ENCODE measurements at regions not wholly inside any gene's neighbourhood (a gene's known extent, or its start where the extent isn't known, plus 50 kb on each side); places are given as distances from the start of the nearest gene placed in this dataset.

DNA sequence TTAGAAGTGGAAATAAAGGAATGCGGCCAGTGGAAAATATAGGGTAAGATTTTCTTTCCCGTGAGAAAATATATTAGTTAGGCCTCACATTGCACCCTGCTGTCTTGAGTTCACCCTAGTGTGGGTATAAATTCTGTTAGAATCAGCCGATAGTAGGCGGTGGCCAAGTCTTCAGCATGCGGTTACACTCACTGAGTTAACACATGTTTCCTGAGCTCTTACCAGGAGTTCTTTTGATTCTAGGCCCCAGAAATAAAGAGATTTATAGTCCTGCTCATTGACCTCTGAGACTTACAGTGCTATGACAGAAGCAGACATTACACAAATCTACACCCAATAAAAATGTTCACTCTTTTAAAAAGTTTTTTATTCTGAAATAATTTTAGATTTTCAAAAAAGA is 279.3 kb upstream of the LRRC7 start:
- no peak for TF ChIP-seq CTBP1 (IDR thresholded peaks at IDR 0.05; ENCODE audit: borderline replicate concordance)
- no peak for TF ChIP-seq SP1 (IDR thresholded peaks at IDR 0.05)
- no peak for TF ChIP-seq BHLHE40 (IDR thresholded peaks at IDR 0.05; ENCODE audit: borderline replicate concordance)
- TF ChIP-seq FOXA1 (IDR thresholded peaks at IDR 0.05): no peak
- no peak for TF ChIP-seq NFRKB (IDR thresholded peaks at IDR 0.05)
- no peak for TF ChIP-seq SUZ12 (IDR thresholded peaks at IDR 0.05)
- TF ChIP-seq TARDBP (IDR thresholded peaks at IDR 0.05): no peak
- no peak for TF ChIP-seq ZNF384 (IDR thresholded peaks at IDR 0.05)
- no peak for TF ChIP-seq LEF1 (IDR thresholded peaks at IDR 0.05; ENCODE audit: borderline replicate concordance)
- no peak for TF ChIP-seq FOXM1 (IDR thresholded peaks at IDR 0.05; ENCODE audit: borderline replicate concordance)
- POLR2A ChIA-PET: no interaction called here
- CTCF ChIA-PET: no interaction called here
- DNase-seq (ENCODE audit: extremely low spot score): no peak

DNA sequence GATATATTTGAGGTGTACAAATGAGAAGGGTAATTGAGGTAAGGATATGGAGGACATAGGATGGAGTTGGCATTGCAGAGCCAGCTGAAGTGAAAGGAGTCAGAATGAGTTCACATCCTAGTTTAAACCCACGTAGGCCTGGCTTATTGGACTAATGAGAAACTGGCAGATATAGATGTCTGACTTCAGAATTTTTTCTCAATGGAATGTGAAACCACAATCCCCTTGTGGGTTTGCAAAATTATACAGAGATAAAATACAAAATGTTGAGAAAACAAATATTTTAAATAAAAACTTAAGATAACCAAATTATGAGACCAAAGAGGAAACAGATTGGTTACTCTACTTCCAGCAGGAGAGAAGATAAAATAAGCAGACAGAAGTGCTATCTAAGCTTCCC is 277.4 kb upstream of the LRRC7 start:
- ChIA-PET POLR2A (no interaction called here), CTCF (interaction anchor here (0.7 kb wide), 1 partner anchor 437 kb away, joined by 3 read pairs; no protein-coding TSS in a partner anchor)
- TF ChIP-seq SUZ12 (IDR thresholded peaks at IDR 0.05) (no peak), NFRKB (IDR thresholded peaks at IDR 0.05) (no peak)
- DNase-seq (ENCODE audit: extremely low spot score): no peak

DNA sequence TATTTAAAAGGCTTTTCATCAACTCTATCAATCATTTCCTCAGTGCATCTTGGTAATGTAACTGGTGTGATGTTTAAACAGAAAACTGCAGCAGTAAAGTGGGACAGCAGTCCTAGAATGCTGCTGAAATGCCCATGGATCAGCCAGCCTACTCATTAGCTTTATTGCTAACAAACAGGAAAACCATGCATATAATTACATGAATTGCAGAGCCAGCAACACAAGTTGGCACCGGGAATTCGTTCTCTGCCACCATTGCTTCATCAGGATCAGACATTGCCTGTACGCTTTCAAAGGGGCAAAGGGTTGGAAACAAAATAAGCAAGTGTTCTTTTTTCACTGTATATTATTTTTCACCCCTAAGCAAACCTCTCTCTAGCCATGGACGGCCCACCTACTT is 276.2 kb upstream of the LRRC7 start:
- DNase-seq (ENCODE audit: extremely low spot score): no peak
- TF ChIP-seq ARNT (IDR thresholded peaks at IDR 0.05) (no peak), FOXM1 (IDR thresholded peaks at IDR 0.05; ENCODE audit: borderline replicate concordance) (no peak), TARDBP (IDR thresholded peaks at IDR 0.05) (no peak), NFRKB (IDR thresholded peaks at IDR 0.05) (no peak)
- CTCF ChIA-PET: no interaction called here
- POLR2A ChIA-PET: no interaction called here

DNA sequence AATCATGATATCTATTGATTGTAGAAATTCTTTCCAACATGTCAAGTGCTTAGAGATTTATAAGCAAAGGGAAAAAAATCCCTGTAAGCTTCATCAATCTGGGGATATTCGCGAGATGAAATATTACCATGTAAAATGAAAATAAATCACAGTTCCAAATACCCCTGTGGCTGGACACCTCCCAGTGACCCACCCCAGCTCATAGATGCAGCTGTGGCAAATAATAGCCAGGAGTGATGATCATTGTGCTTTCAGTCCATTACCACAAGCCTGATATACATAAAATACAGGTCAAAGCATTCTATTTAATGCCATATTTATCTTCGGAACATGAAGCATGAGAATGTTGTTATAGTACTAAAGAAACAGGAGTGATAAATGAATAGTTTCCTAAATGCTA is 274.9 kb upstream of the LRRC7 start:
- ChIA-PET CTCF (no interaction called here), POLR2A (no interaction called here)
- no peak for DNase-seq (ENCODE audit: extremely low spot score)
- TF ChIP-seq ARNT (IDR thresholded peaks at IDR 0.05) (no peak), CTBP1 (IDR thresholded peaks at IDR 0.05; ENCODE audit: borderline replicate concordance) (no peak), FOXM1 (IDR thresholded peaks at IDR 0.05; ENCODE audit: borderline replicate concordance) (no peak), TARDBP (IDR thresholded peaks at IDR 0.05) (no peak), SP1 (IDR thresholded peaks at IDR 0.05) (no peak), LEF1 (IDR thresholded peaks at IDR 0.05; ENCODE audit: borderline replicate concordance) (no peak), ELF4 (IDR thresholded peaks at IDR 0.05) (no peak), L3MBTL2 (conservative IDR thresholded peaks at IDR 0.05) (no peak), NFRKB (IDR thresholded peaks at IDR 0.05) (no peak), BHLHE40 (IDR thresholded peaks at IDR 0.05; ENCODE audit: borderline replicate concordance) (no peak), SUZ12 (IDR thresholded peaks at IDR 0.05) (no peak), HDGF (IDR thresholded peaks at IDR 0.05; ENCODE audit: borderline replicate concordance) (no peak), FOXK2 (IDR thresholded peaks at IDR 0.05) (no peak), ZNF384 (IDR thresholded peaks at IDR 0.05) (no peak), FOXA1 (IDR thresholded peaks at IDR 0.05) (no peak)
- TF ChIP-seq, protein P1, sequence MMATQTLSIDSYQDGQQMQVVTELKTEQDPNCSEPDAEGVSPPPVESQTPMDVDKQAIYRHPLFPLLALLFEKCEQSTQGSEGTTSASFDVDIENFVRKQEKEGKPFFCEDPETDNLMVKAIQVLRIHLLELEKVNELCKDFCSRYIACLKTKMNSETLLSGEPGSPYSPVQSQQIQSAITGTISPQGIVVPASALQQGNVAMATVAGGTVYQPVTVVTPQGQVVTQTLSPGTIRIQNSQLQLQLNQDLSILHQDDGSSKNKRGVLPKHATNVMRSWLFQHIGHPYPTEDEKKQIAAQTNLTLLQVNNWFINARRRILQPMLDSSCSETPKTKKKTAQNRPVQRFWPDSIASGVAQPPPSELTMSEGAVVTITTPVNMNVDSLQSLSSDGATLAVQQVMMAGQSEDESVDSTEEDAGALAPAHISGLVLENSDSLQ (IDR thresholded peaks at IDR 0.05): no peak

DNA sequence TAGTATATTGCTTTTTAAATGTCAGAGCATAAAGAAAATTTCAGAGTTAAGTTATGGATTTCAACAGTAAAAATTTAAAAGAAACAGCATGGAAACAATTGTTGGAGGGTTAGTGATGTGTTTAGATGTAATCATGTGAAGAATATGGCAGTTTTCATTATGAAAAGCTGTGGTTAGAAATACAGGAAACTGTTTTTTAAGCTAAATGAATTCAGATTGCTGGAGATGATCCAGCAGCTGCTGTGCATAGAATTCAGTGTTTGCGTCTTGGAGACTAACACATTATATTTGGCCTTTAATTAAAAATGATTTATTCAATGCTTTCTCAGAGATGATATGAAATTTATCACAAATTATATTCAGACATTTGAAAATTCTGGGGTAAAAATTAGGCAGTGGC is 273.6 kb upstream of the LRRC7 start:
- no peak for DNase-seq (ENCODE audit: extremely low spot score)
- ChIA-PET POLR2A (no interaction called here), CTCF (no interaction called here)
- no peak for TF ChIP-seq ZNF384 (IDR thresholded peaks at IDR 0.05)
- no peak for TF ChIP-seq ARNT (IDR thresholded peaks at IDR 0.05)
- TF ChIP-seq FOXK2 (IDR thresholded peaks at IDR 0.05): no peak
- TF ChIP-seq, protein P1 (IDR thresholded peaks at IDR 0.05): no peak
- no peak for TF ChIP-seq CTBP1 (IDR thresholded peaks at IDR 0.05; ENCODE audit: borderline replicate concordance)
- TF ChIP-seq SUZ12 (IDR thresholded peaks at IDR 0.05): no peak
- TF ChIP-seq TARDBP (IDR thresholded peaks at IDR 0.05): no peak
- no peak for TF ChIP-seq ELF4 (IDR thresholded peaks at IDR 0.05)
- TF ChIP-seq HDGF (IDR thresholded peaks at IDR 0.05; ENCODE audit: borderline replicate concordance): no peak
- TF ChIP-seq NFRKB (IDR thresholded peaks at IDR 0.05): no peak
- no peak for TF ChIP-seq FOXA1 (IDR thresholded peaks at IDR 0.05)
- TF ChIP-seq L3MBTL2 (conservative IDR thresholded peaks at IDR 0.05): no peak
- TF ChIP-seq FOXM1 (IDR thresholded peaks at IDR 0.05; ENCODE audit: borderline replicate concordance): no peak

DNA sequence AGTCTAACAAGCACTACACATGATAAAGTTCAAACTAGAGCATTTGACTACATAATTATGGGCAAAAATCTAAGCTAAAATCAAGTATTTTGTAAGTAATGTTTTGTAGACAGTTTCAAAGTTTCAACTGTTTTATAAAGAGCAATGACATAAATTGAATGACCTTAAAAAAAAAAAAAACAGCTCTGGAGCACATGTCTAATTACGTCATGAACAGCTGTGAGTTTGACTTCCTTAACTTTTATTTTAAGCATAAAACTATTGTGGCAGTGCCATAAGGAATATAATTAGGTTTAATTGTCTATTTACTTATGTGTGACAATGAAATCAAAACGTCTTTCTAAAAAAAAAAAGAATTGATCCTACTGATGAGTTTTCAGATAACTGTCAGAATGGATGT is 272.5 kb upstream of the LRRC7 start:
- TF ChIP-seq SP1 (IDR thresholded peaks at IDR 0.05): no peak
- TF ChIP-seq L3MBTL2 (conservative IDR thresholded peaks at IDR 0.05): no peak
- TF ChIP-seq FOXA1 (IDR thresholded peaks at IDR 0.05): no peak
- no peak for TF ChIP-seq SUZ12 (IDR thresholded peaks at IDR 0.05)
- no peak for DNase-seq (ENCODE audit: extremely low spot score)
- POLR2A ChIA-PET: no interaction called here
- CTCF ChIA-PET: no interaction called here

DNA sequence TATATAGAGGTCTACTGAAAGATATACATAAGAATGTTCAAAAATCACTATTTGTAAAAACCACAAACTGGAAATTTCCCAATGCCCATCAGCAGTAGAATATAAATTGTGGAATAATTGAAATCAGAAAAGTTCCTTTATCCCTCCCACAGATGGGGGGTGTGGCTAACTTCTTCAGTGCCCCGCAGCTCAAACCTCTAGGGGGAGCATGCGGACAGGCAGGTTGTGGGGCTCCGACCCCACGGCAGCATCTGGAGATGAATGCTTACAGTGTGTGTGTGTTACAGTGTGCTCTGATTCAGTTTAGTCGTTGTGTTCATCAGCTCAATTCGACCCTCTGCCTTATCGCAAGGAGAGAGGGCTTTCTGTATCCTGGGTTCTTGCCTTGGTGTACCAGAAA is 262.1 kb upstream of the LRRC7 start:
- no peak for DNase-seq (ENCODE audit: extremely low spot score)
- no peak for TF ChIP-seq SP1 (IDR thresholded peaks at IDR 0.05)
- no peak for TF ChIP-seq BHLHE40 (IDR thresholded peaks at IDR 0.05; ENCODE audit: borderline replicate concordance)
- TF ChIP-seq, protein P1 (IDR thresholded peaks at IDR 0.05): no peak
- POLR2A ChIA-PET: interaction anchor here (0.6 kb wide), 1 partner anchor 898 kb away, joined by 3 read pairs; no protein-coding TSS in a partner anchor
- CTCF ChIA-PET: no interaction called here

All from HEK293T (cell line).